LoVo (cell line): ENCODE measurements at regions not wholly inside any gene's neighbourhood (a gene's known extent, or its start where the extent isn't known, plus 50 kb on each side); places are given as distances from the start of the nearest gene placed in this dataset.

ENCODE experiments used
- DNase-seq: peaks from one replicate; pipeline ENCODE4 v3.0.0-alpha.2; 2016; ENCODE audit warnings: low spot score

DNA sequence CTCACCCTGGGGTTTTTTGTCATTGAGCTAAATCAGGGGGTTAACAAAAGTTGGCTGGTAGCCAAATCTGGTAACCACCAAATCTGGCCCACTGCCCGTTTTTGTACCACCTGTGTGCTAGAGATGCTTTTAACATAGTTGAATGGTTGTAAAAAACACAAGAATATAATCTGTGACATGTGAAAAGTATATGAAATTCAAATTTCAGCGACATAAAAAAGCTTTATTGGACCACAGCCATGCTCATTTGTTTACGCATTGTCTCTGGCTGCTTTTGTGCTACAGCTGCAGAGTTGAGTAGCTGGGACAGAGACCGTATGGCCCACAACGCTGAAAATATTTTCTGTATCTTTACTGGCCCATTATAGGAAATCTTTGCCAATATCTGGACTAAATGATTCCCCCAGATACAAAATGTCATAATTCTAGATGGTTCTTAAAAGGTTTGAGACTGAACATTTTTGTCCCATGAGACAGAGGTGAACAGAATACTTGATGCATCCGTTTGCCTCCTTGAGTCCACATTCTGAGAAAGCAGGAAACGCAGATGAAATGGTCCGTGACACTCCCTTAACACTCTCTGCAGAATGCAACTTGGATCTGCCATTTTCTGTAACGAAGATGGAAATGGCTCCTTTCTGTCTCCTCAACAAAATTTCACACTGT lies 120.9 kb upstream of the PDZRN3 start:
- no peak for DNase-seq

DNA sequence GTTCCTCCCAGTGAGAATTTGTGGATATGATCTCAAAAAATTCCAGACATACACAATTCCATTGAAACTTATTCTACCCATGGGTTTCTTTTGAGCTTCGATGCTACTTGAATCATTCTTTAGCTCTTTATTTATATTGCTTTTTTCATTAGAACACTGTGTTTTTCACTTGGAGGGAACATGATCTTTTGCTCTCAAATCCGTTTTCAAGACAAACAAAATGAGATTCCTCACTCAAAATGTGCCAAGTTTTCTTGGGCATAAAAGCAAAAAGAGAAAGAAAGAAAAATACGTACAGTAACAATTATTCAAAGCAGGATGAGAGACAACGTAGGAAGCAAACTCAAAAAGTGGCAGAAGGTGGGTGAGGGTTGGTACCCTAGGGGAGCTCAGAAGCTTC lies 118.8 kb upstream of the PDZRN3 start:
- no peak for DNase-seq

DNA sequence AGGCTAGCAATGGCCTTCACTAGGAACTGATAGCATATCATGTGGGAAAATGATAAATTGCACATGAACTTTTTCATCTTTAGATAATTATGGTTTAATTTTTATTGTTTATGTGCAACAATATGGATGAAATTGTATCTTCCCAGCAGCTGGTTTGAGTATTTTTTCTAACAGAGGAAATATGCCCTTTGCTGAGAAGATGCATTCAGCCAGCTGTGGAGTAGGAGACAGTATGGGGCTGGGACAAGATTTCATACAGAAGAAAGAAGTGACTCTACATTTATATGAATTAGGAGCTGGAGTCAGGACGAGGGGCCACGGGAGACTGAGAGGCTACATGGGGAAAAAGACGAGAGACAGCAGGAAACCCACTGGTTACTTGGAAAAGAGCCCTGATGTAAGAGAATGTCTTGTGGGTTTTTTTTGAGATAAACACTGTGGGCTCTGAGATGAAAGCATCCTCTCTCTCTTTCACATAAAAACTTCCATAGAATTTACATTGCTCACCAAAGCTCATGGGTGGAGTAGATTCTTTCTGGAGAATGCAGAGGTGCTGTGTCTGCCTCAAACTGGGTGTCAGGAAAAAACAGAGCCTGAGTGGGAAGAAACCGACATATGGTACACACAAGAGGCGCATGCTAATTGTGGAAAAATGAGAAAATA lies 115.2 kb upstream of the PDZRN3 start:
- no peak for DNase-seq

DNA sequence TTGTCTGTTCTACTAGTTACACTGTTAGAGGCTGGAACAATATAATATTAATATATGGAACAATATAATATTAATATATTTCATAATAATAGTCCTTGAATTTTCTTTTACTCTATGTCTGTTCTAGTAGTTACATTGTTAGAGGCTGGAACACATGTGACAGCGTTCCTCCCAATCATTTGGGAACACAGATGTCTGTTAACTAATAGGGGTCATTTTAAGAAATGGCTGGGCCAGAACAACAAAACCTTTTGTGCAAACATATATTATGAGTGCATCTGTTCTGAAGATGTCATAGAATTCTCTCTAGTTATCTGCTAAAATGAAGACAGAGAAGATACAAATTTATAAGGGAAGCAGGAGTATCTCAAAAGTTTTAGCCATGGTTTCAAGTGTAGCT lies 114.0 kb upstream of the PDZRN3 start:
- no peak for DNase-seq

DNA sequence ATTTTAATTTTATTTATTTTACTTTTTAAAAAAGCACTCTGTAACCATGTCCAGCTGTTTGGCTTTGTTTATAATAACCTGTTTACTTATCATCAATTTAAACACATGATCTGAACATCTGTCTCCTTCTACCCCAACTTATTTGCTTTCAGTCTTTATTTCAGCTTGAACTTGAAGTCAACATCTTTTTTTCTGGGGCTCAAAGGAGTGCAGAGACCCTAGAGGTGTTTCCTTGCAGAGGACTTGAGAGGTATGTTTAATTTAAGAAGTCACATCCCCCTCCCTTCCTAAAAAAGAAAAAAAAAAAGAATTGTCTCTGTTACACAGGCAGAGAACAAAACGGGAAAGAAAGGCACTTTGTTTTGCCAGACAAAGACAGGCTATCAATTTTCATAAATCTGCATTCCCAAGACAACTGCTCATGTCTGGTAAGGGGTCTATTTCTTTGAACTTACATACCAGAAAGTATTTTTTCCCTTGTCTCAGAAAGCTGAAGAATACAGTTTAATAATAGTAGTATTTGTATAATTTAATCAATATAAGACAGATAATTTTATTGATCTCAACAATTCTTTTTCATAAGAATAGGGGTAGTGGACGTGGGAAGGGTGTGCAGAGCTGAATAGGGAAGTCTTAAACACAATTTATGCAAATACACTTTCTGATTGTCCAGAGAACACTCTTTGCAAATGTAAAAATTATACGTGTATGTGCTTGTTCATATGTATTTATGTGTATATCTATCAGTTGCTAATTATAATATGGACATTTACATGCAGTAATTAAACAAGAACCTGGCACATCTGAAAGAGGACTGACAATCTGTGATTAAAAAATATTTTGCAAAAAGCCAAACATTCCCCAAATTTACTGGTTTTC lies 109.7 kb upstream of the PDZRN3 start:
- no peak for DNase-seq

DNA sequence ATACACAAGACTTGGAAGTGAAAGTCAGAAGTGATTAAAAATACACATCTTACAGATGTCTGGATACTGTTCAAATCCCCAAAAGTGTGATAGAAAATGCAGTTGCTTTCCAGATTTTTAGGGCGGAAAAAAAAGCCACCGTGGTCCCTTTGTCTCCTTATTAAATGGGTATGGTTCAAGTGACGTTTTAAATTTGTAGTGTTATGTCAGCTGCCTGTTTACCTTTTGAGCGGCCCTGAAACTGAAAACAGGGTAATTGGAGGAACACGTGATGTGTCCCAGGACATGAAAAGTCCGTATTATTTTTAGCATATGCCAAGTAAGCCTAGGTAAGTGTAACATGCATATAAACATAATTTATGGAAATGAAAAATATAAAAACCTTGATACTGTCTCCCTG lies 109.0 kb upstream of the PDZRN3 start:
- no peak for DNase-seq

DNA sequence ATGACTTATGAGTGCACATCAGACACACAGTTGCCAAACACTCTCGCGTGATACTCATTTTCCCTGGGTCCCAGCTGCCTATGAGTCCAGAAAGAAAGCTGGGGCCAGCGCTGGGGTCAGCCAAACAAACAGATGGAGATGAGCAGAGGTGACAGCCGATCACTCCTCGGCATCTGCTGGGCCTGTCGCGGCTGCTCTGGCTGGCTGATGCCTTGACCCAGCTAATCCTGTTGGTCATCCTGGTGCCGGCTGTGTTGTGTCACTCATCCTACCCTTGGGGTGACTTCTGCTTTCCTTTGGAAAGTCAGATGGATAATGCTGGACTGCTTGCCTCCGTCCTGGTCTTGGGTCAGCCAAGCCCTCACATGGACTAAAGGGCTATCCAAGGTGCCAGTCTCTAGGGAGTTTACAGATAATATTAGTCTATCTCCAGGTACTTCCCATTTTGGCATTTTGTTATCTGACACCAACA lies 105.3 kb upstream of the PDZRN3 start:
- DNase-seq, result no peak

DNA sequence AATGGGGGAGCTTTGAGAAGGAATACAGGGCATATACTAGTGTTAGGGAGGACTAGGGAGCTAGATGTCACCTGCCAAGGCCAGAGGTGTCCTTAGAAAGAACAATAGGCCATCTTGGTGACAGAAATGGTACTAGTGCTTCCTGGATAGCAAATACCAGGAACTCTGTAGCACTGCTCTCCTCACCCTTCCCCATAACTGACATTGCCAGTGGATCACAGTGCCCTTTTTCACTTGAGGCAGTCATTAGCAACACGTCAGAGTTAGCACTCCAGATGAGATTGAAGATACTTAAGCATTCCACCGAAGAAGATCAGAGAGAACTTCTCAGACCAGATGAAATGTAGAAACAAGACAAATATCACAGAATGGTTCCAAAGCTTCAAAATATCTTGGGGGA lies 103.1 kb upstream of the PDZRN3 start:
- DNase-seq, result no peak

DNA sequence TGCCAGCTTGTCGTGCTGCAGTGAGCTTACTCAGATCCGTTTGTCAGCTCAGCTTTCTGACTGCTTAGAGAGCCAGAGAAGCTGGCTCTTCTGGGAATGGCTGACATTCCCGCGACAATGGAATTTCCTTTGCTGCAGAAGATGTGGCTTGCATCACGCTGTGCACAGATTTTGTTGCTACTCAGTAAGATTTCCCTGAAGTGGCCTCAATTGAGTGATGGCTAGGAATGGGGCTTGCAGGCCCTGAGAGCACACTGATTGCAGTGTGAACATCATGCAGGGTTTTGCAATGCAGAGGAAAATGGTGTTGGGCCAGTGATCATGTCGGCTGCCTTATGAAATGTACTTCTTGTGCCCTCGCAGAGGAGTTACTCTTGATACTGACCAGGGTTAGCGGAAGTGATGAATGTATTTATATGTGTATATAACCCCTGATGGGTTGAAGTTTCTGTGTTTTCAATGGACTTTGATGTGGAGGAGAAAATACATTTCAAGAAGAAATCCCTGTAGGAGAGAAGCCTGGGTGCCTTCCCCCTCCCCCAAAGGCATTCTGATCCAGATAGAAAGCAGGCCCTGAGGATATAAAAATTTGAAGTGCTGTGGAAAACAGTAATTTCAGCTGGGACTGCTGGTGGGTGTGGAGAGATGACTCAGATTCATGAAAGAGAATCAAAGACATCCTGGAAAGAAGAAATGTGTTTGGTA lies 102.5 kb upstream of the PDZRN3 start:
- DNase-seq, result no peak

DNA sequence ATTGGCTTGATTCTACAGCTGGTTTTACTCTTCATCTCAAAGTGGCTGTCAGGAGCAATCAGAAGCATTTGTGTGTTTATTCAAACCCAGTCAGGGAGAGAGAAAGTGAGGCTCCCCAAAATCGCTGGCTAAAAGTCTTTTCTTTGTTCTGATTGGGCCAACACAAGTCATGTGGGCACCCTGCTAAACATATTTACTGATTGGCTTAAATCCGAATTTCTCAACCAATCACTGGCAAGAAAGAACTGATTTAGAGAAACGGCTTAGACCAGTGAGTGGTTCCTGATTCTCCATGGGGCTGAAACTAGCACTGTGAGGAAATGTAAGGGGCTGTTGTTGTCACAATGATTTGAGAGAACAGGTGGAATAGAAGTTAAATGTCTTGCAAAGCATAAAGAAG lies 98.9 kb upstream of the PDZRN3 start:
- no peak for DNase-seq

DNA sequence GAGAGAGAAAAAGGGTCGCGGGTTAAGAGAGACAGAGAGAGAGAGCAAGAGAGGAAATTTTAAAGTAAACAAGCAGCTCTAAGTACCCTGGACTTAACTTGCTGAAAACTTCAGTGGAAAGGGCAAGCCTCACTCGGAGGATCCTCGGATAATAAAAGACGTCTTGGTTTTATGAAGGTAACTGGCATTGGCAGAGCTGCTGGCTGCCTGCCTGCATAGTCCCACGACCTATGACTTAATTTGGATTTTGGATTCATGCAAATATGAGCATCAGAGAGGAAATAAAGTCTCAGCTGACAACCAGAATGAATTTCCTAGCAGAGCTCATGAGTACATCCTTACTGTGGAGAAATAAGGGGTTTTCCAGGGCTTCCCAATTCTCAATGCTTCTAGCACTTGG lies 95.1 kb upstream of the PDZRN3 start:
- DNase-seq, result no peak

DNA sequence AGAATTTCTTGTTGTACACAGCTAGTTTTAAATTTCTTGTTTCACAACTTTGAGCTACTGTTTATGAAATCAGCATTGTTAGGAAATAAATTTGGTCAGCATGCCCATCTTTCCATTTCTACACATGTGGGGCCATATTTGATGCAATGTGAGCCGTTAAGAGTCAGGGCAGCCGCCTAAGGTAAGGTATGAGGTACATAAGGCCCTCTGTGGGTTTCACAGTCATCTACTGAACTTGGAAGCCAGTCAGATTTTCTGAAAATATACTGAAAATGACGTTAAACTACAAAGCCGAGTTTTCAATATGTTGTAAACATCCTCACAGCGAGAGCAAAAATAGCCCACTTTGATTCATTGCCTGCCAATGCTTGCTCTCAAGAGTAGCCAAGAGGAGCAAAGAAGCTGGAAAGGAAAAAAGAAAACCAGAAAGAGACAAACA lies 94.7 kb upstream of the PDZRN3 start:
- no peak for DNase-seq

DNA sequence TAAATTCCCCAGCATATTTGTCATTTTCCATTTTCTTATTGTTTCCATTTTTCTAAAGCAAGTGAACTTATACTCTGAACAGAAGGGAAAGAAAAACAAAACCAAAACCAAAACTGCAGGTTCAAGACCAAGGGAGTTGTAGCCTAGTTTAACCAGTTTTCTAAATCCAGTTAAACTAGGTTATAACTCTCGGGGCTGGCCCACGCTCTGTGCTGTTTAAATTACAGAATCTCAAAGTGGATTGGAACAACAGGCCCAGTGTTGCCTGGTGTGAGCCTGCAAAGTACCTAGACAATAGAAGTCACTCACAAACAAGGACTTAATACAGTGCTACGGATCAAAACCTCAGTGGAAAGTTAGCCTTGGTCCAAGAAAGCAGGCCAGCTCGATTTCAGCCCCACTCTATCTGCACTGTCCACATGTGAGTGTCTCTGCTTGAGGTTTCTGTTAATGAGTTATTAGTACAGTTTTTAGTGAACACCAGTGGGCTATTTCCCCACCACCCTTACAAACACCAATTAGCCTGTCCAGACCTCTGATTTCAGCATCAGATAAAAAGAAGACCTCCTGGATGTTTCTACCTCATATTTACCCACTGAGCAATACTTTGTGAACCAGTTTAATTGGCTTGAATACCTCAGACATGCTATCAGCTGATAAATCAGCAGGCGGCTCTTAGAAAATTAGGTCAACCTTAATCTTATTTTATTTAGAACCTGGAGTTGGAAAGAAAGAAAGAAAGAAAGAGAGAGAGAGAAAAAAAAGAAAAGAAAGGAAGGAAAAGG lies 93.8 kb upstream of the PDZRN3 start:
- DNase-seq, result no peak

DNA sequence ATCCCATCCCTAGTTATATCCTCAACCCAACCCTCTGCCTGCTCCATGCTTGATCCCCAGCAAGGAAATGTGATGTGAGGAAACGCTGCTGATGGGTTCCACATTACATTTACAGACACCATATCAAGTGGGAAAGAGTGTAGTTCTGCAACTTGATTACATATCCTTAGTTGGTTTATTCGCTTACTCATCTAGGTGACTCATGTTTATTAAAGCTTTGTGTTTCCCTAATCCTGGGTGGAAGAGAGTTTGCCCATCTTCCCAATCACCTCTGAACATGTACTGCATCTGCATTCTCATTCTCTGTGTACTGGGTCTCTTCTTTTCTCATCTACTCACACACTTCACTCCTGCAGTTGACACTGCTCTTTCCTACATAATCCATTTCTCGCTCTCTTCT lies 91.7 kb upstream of the PDZRN3 start:
- DNase-seq, result no peak

DNA sequence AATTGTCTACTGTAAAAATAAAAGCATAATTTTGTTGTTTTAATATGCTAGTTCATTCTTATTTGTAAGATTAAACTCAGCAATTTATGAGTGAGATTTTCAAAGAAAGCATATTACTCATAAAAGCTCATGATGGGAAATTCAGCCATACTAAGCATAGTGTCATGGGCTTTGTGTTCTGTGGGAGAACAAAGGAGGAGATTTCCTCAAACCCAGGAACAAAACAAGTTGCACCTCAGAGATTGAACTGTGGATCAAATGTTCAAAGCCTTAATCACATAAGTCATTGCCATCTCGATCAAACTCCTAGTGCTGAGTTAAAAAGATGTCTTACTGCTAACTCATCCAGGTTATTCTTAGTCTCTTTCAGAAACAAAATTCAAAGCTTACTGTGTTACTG lies 85.6 kb upstream of the PDZRN3 start:
- no peak for DNase-seq

DNA sequence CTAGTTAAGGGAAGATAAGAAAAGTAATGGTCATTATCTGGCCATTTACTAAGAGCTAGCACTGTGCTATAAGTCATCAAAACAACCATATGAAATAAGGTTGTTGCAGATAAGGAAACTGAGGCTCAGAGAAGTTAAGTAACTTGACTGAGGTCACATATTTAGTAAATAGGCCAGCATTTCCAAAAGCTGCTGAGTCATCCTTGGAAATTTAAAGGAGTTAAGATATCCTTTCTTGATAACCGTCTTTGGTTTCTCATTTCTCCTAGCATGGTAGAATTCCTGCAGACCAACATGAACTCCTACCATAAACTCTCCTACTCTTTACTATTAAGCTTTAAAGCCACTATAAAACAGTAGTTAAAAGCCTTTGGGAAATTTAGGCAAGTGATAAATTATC lies 85.0 kb upstream of the PDZRN3 start:
- DNase-seq, result no peak

DNA sequence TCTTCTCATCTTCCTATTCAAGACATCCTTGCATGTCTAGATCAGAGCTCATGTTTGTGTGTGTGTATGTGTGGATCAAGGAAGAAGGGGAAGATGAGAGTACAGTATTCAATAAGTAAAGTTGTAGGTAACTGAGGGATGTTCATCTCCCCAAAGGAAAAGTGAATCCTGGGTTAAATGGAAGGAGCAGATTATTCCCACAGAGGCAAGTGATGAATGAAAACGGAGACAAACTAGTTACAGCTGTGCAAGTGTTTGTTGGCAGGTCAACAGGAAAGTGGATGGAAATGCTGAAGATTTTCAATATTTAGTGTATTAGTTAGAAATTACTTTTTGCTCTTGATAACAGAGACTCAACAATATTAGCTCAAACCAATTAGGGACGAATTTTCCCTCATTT lies 84.2 kb upstream of the PDZRN3 start:
- no peak for DNase-seq

DNA sequence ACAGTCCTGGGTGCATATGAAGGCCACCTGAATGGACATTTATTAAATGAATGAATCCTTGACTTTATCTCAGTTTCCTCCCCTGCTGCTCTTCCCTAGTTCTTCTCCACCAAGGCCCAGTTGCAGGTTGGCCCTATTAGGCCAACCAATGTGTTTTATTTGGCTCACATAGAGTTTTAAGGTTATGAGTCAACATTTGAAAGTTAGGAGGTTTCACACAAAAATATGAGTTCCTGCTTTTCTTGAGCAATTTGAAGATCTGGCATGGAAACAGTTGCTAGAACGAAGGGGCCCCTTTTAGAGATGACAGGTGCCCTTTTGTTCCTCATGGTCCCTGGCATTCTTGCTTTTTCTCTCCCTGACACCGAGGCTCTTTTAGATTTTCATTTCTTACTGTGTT lies 83.0 kb upstream of the PDZRN3 start:
- no peak for DNase-seq

DNA sequence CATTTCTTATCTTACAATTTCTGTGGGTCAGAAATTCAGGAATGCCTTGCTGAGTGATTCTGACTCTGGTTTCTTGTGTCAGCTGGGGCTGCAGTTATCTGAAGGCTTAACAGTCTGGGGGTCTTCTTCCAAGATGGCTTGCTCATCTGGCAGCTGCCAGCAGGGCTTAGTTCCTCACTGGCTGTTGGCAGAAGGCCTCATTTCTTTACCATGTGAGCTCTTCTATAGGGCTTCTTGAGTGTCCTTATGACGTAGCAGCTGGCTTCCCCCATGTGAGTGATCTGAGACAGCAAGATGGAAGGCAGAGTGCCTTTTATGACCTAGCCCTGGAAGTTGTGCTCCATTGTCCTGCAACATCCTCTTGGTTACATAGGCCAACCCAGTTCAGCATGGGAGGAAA lies 82.0 kb upstream of the PDZRN3 start:
- no peak for DNase-seq

DNA sequence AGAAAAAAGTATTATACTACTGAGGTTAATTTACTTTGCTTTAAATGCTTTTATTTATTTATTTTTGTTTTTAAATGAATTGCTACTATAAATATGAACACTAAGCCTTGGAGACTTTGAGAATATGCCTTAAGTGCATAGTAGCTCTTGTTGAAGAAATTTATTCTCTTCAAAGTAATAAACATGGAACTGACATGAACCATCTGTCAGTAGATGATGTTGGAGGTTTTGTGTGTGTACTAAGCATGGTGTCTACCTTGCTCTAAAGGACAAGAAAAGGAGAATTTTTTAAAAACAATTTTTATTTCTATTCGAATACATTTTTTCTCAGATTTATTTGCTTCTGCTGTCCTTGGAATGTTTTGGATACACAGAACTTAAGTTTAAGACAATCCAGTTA lies 81.1 kb upstream of the PDZRN3 start:
- DNase-seq, result no peak

DNA sequence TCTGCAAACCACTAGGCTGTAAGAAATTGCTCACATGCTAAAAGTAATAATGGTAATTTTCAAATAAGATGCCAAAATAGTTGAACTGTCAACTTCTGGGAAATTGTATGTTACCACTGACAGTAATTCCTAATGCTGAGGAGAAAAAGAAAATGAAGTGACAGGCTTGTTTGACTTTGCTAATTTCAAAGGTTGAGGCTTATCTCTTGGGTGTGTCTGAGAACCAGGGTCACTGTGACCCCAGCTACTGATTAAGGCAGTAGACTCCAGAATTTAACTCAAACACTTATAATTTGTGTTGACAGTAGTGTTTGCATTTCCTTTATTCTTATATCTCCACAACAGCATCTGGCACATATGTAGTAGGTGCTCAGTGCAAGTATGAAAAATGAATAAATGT lies 74.6 kb upstream of the PDZRN3 start:
- no peak for DNase-seq

DNA sequence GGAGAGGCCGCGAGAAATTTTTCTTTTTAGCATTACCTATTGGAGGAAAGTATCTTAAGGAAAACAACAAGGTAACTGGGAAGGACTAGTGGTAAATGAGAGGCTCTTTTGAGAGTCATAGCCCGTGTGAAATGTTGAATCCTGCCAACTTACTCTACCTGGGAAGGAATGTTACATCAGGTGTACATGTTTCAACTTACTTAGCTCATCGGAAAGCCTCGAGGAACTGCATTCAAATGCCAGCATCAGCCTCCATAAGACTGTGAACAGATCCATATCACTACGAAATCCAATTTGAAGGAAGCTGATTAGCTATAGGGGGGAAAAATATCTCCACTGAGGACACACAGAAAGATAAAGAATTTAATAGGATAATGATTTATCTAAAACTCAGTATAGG lies 72.3 kb upstream of the PDZRN3 start:
- no peak for DNase-seq
